Hematopoietic multipotent progenitor cell (in vitro differentiated cells): ENCODE measurements at regions not wholly inside any gene's neighbourhood (a gene's known extent, or its start where the extent isn't known, plus 50 kb on each side); places are given as distances from the start of the nearest gene placed in this dataset.
A peak's percentile ranks its signal among the peaks of the same experiment; 100 is the strongest.
"Not testable (repeated sequence)": the region's sequence is repeated elsewhere in the genome, so short reads cannot be mapped to it uniquely, and the experiment has no call there.

Source experiments
- DNase-seq, 3 donors: peaks; one replicate each; pipeline ENCODE4 v3.0.0-alpha.2; 2011 to 2015; ENCODE audit warnings: low read depth in 2 of 3, low spot score in 2 of 3

DNA sequence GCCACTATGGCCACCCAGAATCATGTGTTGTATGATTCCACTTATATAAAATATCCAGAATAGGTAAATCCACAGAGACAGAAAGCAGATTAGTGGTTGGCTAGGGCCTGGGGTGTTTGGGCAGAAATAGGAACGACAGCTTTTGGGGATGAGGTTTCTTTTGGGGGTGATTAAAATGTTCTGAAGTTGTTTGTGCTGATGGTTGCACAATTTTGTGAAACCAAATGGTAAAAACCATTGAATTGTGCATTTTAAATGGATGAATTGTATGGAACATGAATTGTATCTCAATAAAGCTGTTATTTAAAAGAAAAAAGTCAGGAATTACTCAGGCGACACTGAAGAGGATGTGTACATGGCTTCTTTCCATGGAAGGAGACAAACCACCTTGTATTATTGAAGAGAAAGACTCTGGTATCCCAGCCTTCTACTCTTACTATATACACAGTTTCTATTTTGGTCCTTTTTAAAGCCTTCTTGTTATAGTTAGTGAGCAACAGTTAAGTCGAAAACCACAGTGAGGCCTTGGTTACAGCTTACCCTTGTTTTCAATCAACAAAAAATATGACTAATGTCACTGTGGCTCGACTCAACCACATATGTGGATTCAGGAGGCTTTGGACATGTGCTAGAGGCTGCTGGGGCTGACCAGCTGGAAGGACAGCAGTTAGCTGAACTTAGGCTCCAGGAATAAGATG, 57.1 kb upstream of the KMT2E start:
- peak in 2 of 3 donors; percentile 77 to 86 for DNase-seq

DNA sequence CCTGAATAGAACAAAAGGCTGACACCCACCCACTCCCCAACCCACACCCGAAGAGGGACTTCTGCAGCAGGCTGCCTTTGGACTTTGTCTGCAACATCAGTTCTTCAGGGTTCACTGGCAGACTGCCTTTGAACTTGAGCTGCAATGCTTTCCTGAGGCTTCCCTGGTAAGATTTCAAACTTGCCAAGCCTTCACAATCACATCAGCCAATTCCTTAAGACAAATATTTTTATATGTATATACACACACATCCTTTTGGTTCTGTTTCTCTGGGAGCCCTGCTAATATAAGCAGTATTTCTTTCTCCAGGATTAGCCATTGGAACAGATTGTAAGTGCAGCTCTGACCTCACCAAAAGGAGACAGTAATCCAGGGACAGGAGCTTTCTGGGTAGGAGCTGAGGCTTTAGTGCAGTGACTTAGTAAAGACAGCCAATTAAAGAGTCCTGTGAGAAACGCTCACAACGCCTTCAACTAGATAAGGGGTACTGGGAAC, 55.6 kb upstream of the KMT2E start:
- no peak for DNase-seq

DNA sequence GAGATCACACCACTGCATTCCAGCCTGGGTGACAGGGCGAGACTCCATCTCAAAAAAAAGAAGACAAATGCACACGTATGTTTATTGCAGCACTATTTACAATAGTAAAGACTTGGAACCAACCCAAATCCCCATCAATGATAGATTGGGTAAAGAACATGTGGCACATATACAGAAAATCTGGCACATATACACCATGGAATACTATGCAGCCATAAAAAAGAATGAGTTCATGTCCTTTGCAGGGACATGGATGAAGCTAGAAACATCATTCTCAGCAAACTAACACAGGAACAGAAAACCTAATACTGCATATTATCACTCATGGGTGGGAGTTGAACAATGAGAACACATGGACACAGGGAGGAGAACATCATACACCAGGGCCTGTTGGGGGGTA, 54.5 kb upstream of the KMT2E start:
- not testable (repeated sequence) for DNase-seq

DNA sequence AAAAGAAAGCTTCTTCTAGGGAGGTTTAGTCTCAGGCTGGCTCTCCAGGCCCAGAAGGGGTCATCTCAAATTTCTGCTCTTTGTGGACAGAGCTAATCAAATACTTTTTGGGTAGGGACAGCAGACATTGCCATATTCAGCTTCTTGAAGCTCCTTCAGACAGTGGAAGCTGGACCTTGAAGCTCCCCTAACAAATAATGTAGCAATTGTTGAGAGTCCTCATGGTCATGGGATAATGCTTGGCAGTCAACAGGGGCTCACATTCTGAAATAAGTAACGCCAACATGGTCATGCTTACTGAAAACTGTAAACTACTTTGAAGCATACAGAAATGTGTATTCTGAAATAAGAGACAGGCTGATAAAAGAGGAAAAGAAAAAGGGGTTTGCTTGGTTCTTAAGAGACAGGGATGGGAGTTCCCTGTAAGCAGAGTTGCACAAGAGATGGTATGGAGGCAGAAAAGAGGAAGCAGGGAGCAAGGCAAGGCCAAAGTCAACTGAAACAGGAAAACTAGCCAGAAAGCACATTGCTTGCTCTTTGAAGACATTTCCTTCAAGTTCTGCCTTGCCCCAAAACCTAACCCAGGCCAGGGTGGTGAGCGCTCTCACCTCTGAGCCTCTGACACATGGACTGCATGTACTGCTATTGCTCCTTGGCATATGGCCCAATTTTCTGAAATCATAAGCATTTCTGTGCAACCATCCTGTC, 53.1 kb upstream of the KMT2E start:
- DNase-seq = peak in 2 of 3 donors; percentile 70 to 77

DNA sequence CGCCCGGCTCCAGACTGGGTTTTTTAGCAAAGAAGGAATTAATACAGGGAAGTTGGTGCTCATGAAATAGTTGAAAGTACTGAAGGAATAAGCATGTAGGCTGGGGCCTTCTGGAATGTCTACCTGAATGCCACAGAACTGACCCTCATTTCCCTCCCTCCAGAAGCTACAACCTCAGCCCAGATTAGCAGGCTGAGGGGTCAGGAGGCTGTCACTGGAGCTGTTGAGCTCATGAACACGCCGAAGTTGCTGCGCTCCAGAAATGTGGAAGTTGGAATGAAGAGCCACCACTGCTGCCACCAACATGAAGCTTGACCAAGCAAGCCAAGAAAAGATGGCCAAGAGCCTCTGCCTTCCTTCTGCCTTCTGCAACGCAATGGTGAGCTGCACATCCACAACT, 52.2 kb upstream of the KMT2E start:
- DNase-seq = no peak

DNA sequence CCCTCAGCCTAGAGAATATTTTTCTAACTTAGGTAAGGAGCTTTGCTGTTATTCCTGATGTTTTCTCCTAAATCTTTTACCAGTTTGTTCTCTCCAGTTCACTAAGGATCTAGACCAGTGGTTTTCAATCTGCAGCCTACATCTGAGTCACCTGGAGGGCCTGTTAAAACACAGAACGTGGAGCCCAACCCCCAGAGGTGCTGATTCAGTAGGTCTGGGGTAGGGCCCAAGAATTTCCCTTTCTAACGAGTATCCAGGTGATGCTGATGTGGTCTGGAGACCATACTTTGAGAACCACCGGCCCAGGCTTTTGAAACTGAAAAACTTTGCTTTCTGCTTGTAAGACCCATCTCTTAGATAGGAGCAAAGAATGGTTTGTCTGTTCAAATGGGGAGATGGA, 51.2 kb upstream of the KMT2E start:
- no peak for DNase-seq

DNA sequence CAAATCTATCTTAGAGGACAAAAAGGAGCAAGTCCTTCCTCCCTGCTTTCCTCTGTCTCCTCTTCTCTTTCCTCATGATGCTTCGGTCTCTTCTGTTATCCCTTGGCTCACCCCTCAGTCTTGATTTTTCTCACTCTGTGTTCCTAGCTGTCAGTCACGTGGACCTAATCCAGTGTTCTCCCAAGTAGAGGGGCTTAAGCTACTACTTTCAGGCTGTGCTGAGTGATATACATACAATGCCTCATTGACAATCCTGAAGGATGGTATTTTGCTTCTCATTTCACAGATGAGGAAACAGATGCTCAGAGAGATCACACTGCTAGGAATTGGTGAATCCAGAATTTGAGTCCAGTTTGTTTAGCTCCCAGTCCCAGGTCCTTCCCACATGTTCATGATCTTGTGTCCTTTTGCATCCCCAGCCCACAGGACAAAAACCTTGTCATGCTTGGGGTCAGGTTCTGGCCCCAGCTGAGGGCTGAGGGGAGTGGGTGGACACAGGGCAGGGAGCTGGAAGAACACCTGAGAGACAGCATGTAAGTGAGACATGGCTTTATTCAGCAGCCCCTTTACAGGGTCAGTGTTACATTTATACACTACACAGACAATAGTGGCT, 50.5 kb upstream of the KMT2E start:
- no peak for DNase-seq

DNA sequence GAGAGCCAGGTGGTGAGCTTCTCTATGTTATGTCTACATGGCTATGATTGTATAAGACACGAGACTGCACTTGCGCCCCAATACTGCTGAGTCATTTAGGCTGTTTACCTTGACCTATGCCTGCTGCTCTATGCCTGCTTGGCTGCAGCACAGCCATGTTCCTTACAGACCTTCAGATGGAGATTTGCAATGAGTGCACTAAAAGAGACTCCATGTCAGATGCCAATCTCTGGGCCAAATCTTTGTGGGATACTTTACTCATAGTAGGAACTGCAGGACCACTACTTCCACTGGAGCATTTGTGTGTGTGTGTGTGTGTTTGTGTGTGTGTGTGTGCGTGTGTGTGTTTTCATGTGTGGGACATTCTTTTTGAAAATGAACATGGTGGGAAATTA, 50.0 kb upstream of the KMT2E start:
- DNase-seq = no peak
